Neuronal stem cell (in vitro differentiated cells): ENCODE measurements at regions not wholly inside any gene's neighbourhood (a gene's known extent, or its start where the extent isn't known, plus 50 kb on each side); places are given as distances from the start of the nearest gene placed in this dataset.

Experiments
- DNase-seq: peaks from one replicate; pipeline ENCODE4 v3.0.0-alpha.2; 2013; ENCODE audit warnings: low spot score
- H2AFZ ChIP-seq: one replicate; pipeline ENCODE4 v1.6.1; 2013; ENCODE audit warnings: mild to moderate bottlenecking, low read length, inconsistent platforms
- H2AK5ac ChIP-seq: 2 replicates; pipeline ENCODE4 v1.6.1; 2013; ENCODE audit warnings: low read depth, mild to moderate bottlenecking, inconsistent platforms, low read length, moderate library complexity, mixed read lengths
- H2BK120ac ChIP-seq: 2 replicates; pipeline ENCODE4 v1.6.1; 2013; ENCODE audit warnings: low read depth, mild to moderate bottlenecking, inconsistent platforms, low read length, moderate library complexity, mixed read lengths
- H2BK12ac ChIP-seq: one replicate; pipeline ENCODE4 v1.6.1; 2013; ENCODE audit warnings: low read length, inconsistent platforms
- H2BK15ac ChIP-seq: 2 replicates; pipeline ENCODE4 v1.6.1; 2013; ENCODE audit warnings: mild to moderate bottlenecking, low read length, inconsistent platforms, mixed read lengths
- H2BK5ac ChIP-seq: one replicate; pipeline ENCODE4 v1.6.1; 2013; ENCODE audit warnings: inconsistent platforms, mild to moderate bottlenecking, low read length, moderate library complexity
- H3K14ac ChIP-seq: one replicate; pipeline ENCODE4 v1.6.1; 2013; ENCODE audit warnings: low read length, inconsistent platforms
- H3K18ac ChIP-seq: 2 replicates; pipeline ENCODE4 v1.6.1; 2013; ENCODE audit warnings: low read length, inconsistent platforms
- H3K23ac ChIP-seq: 2 replicates; pipeline ENCODE4 v1.6.1; 2013; ENCODE audit warnings: low read depth, mild to moderate bottlenecking, mixed read lengths, low read length, inconsistent platforms; ENCODE audit not compliant: poor library complexity
- H3K27ac ChIP-seq: replicated peaks from 3 replicates; pipeline ENCODE4 v1.5.1; 2013; ENCODE audit warnings: low read length, inconsistent platforms
- H3K27me3 ChIP-seq, 3 experiments: 2 replicates each; pipeline ENCODE4 v1.6.1; 2013; ENCODE audit warnings: low read length in 3 of 3, mild to moderate bottlenecking in 2 of 3, inconsistent platforms in 1 of 3, low read depth in 1 of 3, mixed read lengths in 1 of 3, moderate library complexity in 1 of 3; ENCODE audit not compliant: control insufficient read depth in 3 of 3, insufficient read depth in 3 of 3
- H3K36me3 ChIP-seq, 2 donors: replicated peaks in 1 of 2; 2 replicates each; pipeline ENCODE4 v1.6.1; 2013; ENCODE audit warnings: low read length in 2 of 2; ENCODE audit not compliant: control insufficient read depth in 2 of 2, insufficient read depth in 2 of 2
- H3K4ac ChIP-seq: 2 replicates; pipeline ENCODE4 v1.6.1; 2013; ENCODE audit warnings: inconsistent platforms, mild to moderate bottlenecking, low read length, moderate library complexity
- H3K4me1 ChIP-seq, 2 donors: 1 replicate in 1 of 2; 2 replicates in 1 of 2; pipeline ENCODE4 v1.6.1; 2013; ENCODE audit warnings: low read length in 2 of 2, low read depth in 1 of 2; ENCODE audit not compliant: control insufficient read depth in 2 of 2, insufficient read depth in 1 of 2
- H3K4me2 ChIP-seq: one replicate; pipeline ENCODE4 v1.6.1; 2013; ENCODE audit warnings: mild to moderate bottlenecking, low read length, inconsistent platforms; ENCODE audit not compliant: insufficient read depth, poor library complexity, severe bottlenecking
- H3K4me3 ChIP-seq, 2 donors: 2 replicates each; pipeline ENCODE4 v1.5.1; 2013; ENCODE audit warnings: low read length in 2 of 2, mild to moderate bottlenecking in 2 of 2, inconsistent platforms in 1 of 2, moderate library complexity in 1 of 2
- H3K79me1 ChIP-seq: one replicate; pipeline ENCODE4 v1.6.1; 2013; ENCODE audit warnings: low read depth, mild to moderate bottlenecking, inconsistent platforms, low read length, moderate library complexity
- H3K9ac ChIP-seq: one replicate; pipeline ENCODE4 v1.6.1; 2013; ENCODE audit warnings: mild to moderate bottlenecking, low read depth, low read length, inconsistent platforms; ENCODE audit not compliant: poor library complexity
- H3K9me3 ChIP-seq, 2 donors: replicated peaks in 1 of 2; 2 replicates each; pipeline versions ENCODE3 to v1.6.1; 2013; ENCODE audit warnings: low read length in 2 of 2, mild to moderate bottlenecking in 2 of 2, inconsistent platforms in 1 of 2, low read depth in 1 of 2, mixed read lengths in 1 of 2, moderate library complexity in 1 of 2; ENCODE audit not compliant: control insufficient read depth in 2 of 2, insufficient read depth in 1 of 2
- H4K8ac ChIP-seq: one replicate; pipeline ENCODE4 v1.6.1; 2013; ENCODE audit warnings: low read depth, mild to moderate bottlenecking, inconsistent platforms, low read length, moderate library complexity
- H4K91ac ChIP-seq: one replicate; pipeline ENCODE4 v1.6.1; 2013; ENCODE audit warnings: low read length, low read depth, mild to moderate bottlenecking, inconsistent platforms; ENCODE audit not compliant: poor library complexity
- WGBS, 2 donors: extraction: QIAGEN DNeasy Blood & Tissue Kit; methylation state at CpG; one replicate each; pipeline ENCODE4 v1.1.7; 2013; ENCODE audit warnings: missing lambda C conversion rate in 2 of 2, mixed read lengths in 1 of 2; ENCODE audit not compliant: insufficient read length in 2 of 2, insufficient replicate concordance in 1 of 2; ENCODE audit errors: extremely low coverage in 2 of 2; 5-methylcytosine and 5-hydroxymethylcytosine counted together

- H3K14ac ChIP-seq = no peak overlapping the region
- no peak overlapping the region for H2BK120ac ChIP-seq
- H3K9ac ChIP-seq = no peak overlapping the region
- H3K36me3 ChIP-seq = peaks cover 0 to 2% of the 10 kb centered on the region in 2 donors
- no CpG with 5 or more reads among the region's 5 CpGs for WGBS, 2 donors
- H3K23ac ChIP-seq = no peak overlapping the region
- no peaks in the 10 kb centered on the region for H3K79me1 ChIP-seq
- H3K27ac ChIP-seq = peak overlapping the region; percentile 88
- H3K18ac ChIP-seq = no peak overlapping the region
- no peak overlapping the region for H3K4ac ChIP-seq
- no peak overlapping the region for H4K8ac ChIP-seq
- no peak overlapping the region for H2BK5ac ChIP-seq
- H2AK5ac ChIP-seq = no peak overlapping the region
- peak overlapping the region; percentile 44 for H4K91ac ChIP-seq
- no peak overlapping the region for H2BK12ac ChIP-seq
- peak overlapping the region; percentile 12 for H3K4me2 ChIP-seq
- H3K4me1 ChIP-seq = peaks cover 22% of the 10 kb centered on the region in 2 donors
- peaks cover 8 to 10% of the 10 kb centered on the region in 2 donors for H3K9me3 ChIP-seq
- H3K4me3 ChIP-seq = no peak overlapping the region
- peak; percentile 46 for DNase-seq
- H2BK15ac ChIP-seq = no peak overlapping the region
- peaks cover 0 to under 1% (median 0%) of the 10 kb centered on the region in 3 experiments for H3K27me3 ChIP-seq
- H2AFZ ChIP-seq = peak overlapping the region; percentile 27
Observed at GRCh38 chr20:48141660-48142515, 356.6 kb upstream of the SULF2 start.

- Histone ChIP-seq H2AK5ac (no peak overlapping the region), H2BK15ac (peak overlapping the region; percentile 23), H3K9me3 (peaks cover 8 to 10% of the 10 kb centered on the region in 2 donors), H3K14ac (no peak overlapping the region), H3K4me1 (peaks cover 22% of the 10 kb centered on the region in 2 donors), H3K27ac (no peak overlapping the region), H3K23ac (no peak overlapping the region), H3K79me1 (no peaks in the 10 kb centered on the region), H3K4me2 (no peak overlapping the region), H3K9ac (no peak overlapping the region), H2BK5ac (no peak overlapping the region), H4K8ac (no peak overlapping the region), H2BK120ac (no peak overlapping the region), H2BK12ac (no peak overlapping the region), H3K18ac (peak overlapping the region; percentile 87), H3K4me3 (no peak overlapping the region), H2AFZ (no peak overlapping the region), H3K36me3 (peaks cover 0 to 2% of the 10 kb centered on the region in 2 donors), H3K27me3 (peaks cover 0 to 5% (median 0%) of the 10 kb centered on the region in 3 experiments), H4K91ac (no peak overlapping the region), H3K4ac (no peak overlapping the region)
- WGBS, 2 donors = no CpG with 5 or more reads among the region's 6 CpGs
- no peak for DNase-seq
Observed at GRCh38 chr20:48139262-48140041, 354.2 kb upstream of the SULF2 start.

- Histone ChIP-seq H3K27ac (no peak overlapping the region), H2AK5ac (no peak overlapping the region), H2BK5ac (no peak overlapping the region), H2BK12ac (no peak overlapping the region), H3K23ac (no peak overlapping the region), H3K4me1 (peaks cover 5 to 17% of the 10 kb centered on the region in 2 donors), H3K4ac (no peak overlapping the region), H2BK15ac (no peak overlapping the region), H3K4me2 (no peak overlapping the region), H2AFZ (no peak overlapping the region), H4K91ac (no peak overlapping the region), H3K4me3 (no peak overlapping the region), H3K27me3 (peaks cover 0 to 5% (median 0%) of the 10 kb centered on the region in 3 experiments), H3K9ac (no peak overlapping the region), H4K8ac (no peak overlapping the region), H3K79me1 (no peaks in the 10 kb centered on the region), H3K36me3 (no peaks in the 10 kb centered on the region), H2BK120ac (no peak overlapping the region), H3K14ac (no peak overlapping the region), H3K9me3 (no peaks in the 10 kb centered on the region), H3K18ac (no peak overlapping the region)
- DNase-seq = no peak
Observed at GRCh38 chr20:48132834-48133233, 347.6 kb upstream of the SULF2 start.

GRCh38 chr20:48131581-48131980, 346.3 kb upstream of the SULF2 start:
- Histone ChIP-seq H2AK5ac (no peak overlapping the region), H3K4me1 (peaks cover 5 to 13% of the 10 kb centered on the region in 2 donors), H2BK12ac (no peak overlapping the region), H2BK15ac (no peak overlapping the region), H2AFZ (no peak overlapping the region), H3K4me3 (no peak overlapping the region), H3K4me2 (no peak overlapping the region), H3K23ac (no peak overlapping the region), H4K8ac (no peak overlapping the region), H3K27ac (no peak overlapping the region), H3K18ac (no peak overlapping the region), H3K36me3 (no peaks in the 10 kb centered on the region), H3K79me1 (no peaks in the 10 kb centered on the region), H3K27me3 (peaks cover 0 to 2% (median 0%) of the 10 kb centered on the region in 3 experiments), H3K4ac (no peak overlapping the region), H2BK120ac (no peak overlapping the region), H3K9ac (no peak overlapping the region), H3K14ac (no peak overlapping the region), H3K9me3 (no peaks in the 10 kb centered on the region), H2BK5ac (no peak overlapping the region), H4K91ac (no peak overlapping the region)
- no peak for DNase-seq
- WGBS, 2 donors = no CpG with 5 or more reads among the region's 3 CpGs
